HK-2 (cell line): ENCODE measurements at regions not wholly inside any gene's neighbourhood (a gene's known extent, or its start where the extent isn't known, plus 50 kb on each side); places are given as distances from the start of the nearest gene placed in this dataset.
"Not testable (repeated sequence)": the region's sequence is repeated elsewhere in the genome, so short reads cannot be mapped to it uniquely, and the experiment has no call there.

Source experiments
- DNase-seq: peaks from one replicate; pipeline ENCODE4 v3.0.0-alpha.2; 2018; ENCODE audit not compliant: unreplicated experiment

GRCh38 chr13:64546371-64546770 lies 2683.8 kb downstream of the PCDH9 start:
- DNase-seq: no peak

GRCh38 chr13:64540976-64541375 lies 2689.2 kb downstream of the PCDH9 start:
- no peak for DNase-seq

- no peak for DNase-seq
Observed at GRCh38 chr13:64540468-64540867, 2689.7 kb downstream of the PCDH9 start.

GRCh38 chr13:64538711-64539110 lies 2691.4 kb downstream of the PCDH9 start:
- no peak for DNase-seq

GRCh38 chr13:64534302-64534701 lies 2695.8 kb downstream of the PCDH9 start:
- DNase-seq: no peak

- DNase-seq: no peak
Observed at GRCh38 chr13:64531400-64531799, 2698.7 kb downstream of the PCDH9 start.

- no peak for DNase-seq
Observed at GRCh38 chr13:64529874-64530485, 2700.2 kb downstream of the PCDH9 start.

- no peak for DNase-seq
Observed at GRCh38 chr13:64528838-64529237, 2701.3 kb downstream of the PCDH9 start.

- no peak for DNase-seq
Observed at GRCh38 chr13:64527561-64527960, 2702.6 kb downstream of the PCDH9 start.

- DNase-seq: no peak
Observed at GRCh38 chr13:64525687-64526086, 2704.4 kb downstream of the PCDH9 start.

GRCh38 chr13:64510747-64511146 lies 2719.4 kb downstream of the PCDH9 start:
- DNase-seq: no peak

GRCh38 chr13:64506246-64506645 lies 2723.9 kb downstream of the PCDH9 start:
- no peak for DNase-seq

- no peak for DNase-seq
Observed at GRCh38 chr13:64505336-64505910, 2724.7 kb downstream of the PCDH9 start.

- DNase-seq: no peak
Observed at GRCh38 chr13:64488731-64489130, 2741.4 kb downstream of the PCDH9 start.

- DNase-seq: no peak
Observed at GRCh38 chr13:64482373-64482772, 2747.8 kb downstream of the PCDH9 start.

GRCh38 chr13:64480672-64481071 lies 2749.5 kb downstream of the PCDH9 start:
- DNase-seq: no peak

GRCh38 chr13:64480211-64480610 lies 2749.9 kb downstream of the PCDH9 start:
- DNase-seq: no peak

- no peak for DNase-seq
Observed at GRCh38 chr13:64477146-64477545, 2753.0 kb downstream of the PCDH9 start.

GRCh38 chr13:64476041-64476568 lies 2754.0 kb downstream of the PCDH9 start:
- DNase-seq: not testable (repeated sequence)

GRCh38 chr13:64471916-64472315 lies 2758.2 kb downstream of the PCDH9 start:
- DNase-seq: no peak

- no peak for DNase-seq
Observed at GRCh38 chr13:64470751-64471150, 2759.4 kb downstream of the PCDH9 start.

- DNase-seq: no peak
Observed at GRCh38 chr13:64459778-64460177, 2770.4 kb downstream of the PCDH9 start.

GRCh38 chr13:64457976-64458375 lies 2772.2 kb downstream of the PCDH9 start:
- DNase-seq: no peak

GRCh38 chr13:64455124-64455523 lies 2775.0 kb downstream of the PCDH9 start:
- no peak for DNase-seq
